Peyer's patch (tissue), 4 donors: ENCODE measurements at regions not wholly inside any gene's neighbourhood (a gene's known extent, or its start where the extent isn't known, plus 50 kb on each side); places are given as distances from the start of the nearest gene placed in this dataset.

Experiments used
- DNase-seq, 3 donors: peaks; one replicate each; pipeline ENCODE4 v3.0.0-alpha.2; 2017 to 2019
- H3K27ac ChIP-seq, 4 donors: fragments of 200-600 bp; sonication (generic); one replicate each; pipeline ENCODE4 v1.5.1; 2016 to 2019
- H3K27me3 ChIP-seq, 2 donors: fragments of 200-600 bp; sonication (generic); one replicate each; pipeline ENCODE4 v1.5.1; 2019
- H3K36me3 ChIP-seq, 3 donors: fragments of 200-600 bp; sonication (generic); one replicate each; pipeline ENCODE4 v1.5.1; 2016 to 2019
- H3K4me1 ChIP-seq, 4 donors: fragments of 200-600 bp; sonication (generic); one replicate each; pipeline ENCODE4 v1.5.1; 2016 to 2019
- H3K4me3 ChIP-seq, 4 donors: fragments of 200-600 bp; sonication (generic); 1 replicate in 3 of 4; 2 replicates in 1 of 4; pipeline ENCODE4 v1.5.1; 2016 to 2019; ENCODE audit warnings: mild to moderate bottlenecking in 1 of 4
- H3K9me3 ChIP-seq, 4 donors: fragments of 200-600 bp; sonication (generic); one replicate each; pipeline ENCODE4 v1.5.1; 2016 to 2019; ENCODE audit warnings: mild to moderate bottlenecking in 1 of 4
- CTCF ChIP-seq, 6 experiments: fragments of 450-650 bp in 4 of 6; fragments of 200-600 bp in 2 of 6; sonication (generic) in 1 of 6; IDR thresholded peaks; one replicate each; pipeline ENCODE4 v1.5.1; 2017 to 2019; ENCODE audit warnings: antibody characterized with exemption in 6 of 6, mild to moderate bottlenecking in 3 of 6, moderate library complexity in 1 of 6
- POLR2A ChIP-seq, 2 donors: fragments of 450-650 bp; IDR thresholded peaks; one replicate each; pipeline ENCODE4 v1.5.1; 2017; ENCODE audit warnings: antibody characterized with exemption in 2 of 2, mild to moderate bottlenecking in 2 of 2, moderate library complexity in 2 of 2

GRCh38 chr12:30874455-30875321 lies 51.9 kb upstream of the TSPAN11 start:
- H3K9me3 ChIP-seq, result no peaks in the 10 kb centered on the region
- no peak for DNase-seq
- TF ChIP-seq POLR2A (IDR thresholded peaks at IDR 0.05) (no peak), CTCF (IDR thresholded peaks at IDR 0.05) (no peak)
- no peaks in the 10 kb centered on the region for H3K36me3 ChIP-seq
- H3K4me1 ChIP-seq, result no peaks in the 10 kb centered on the region
- H3K4me3 ChIP-seq, result no peak overlapping the region
- H3K27ac ChIP-seq, result no peak overlapping the region
- no peaks in the 10 kb centered on the region for H3K27me3 ChIP-seq

- Histone ChIP-seq H3K9me3 (no peaks in the 10 kb centered on the region), H3K27ac (no peak overlapping the region), H3K27me3 (no peaks in the 10 kb centered on the region), H3K4me3 (no peak overlapping the region), H3K4me1 (no peaks in the 10 kb centered on the region), H3K36me3 (no peaks in the 10 kb centered on the region)
- DNase-seq, result no peak
- TF ChIP-seq POLR2A (IDR thresholded peaks at IDR 0.05), result no peak
- TF ChIP-seq CTCF (IDR thresholded peaks at IDR 0.05), result no peak
These were observed 55.9 kb upstream of the TSPAN11 start for GRCh38 chr12:30870491-30871265.

GRCh38 chr12:30867415-30867814 lies 59.1 kb upstream of the TSPAN11 start:
- Histone ChIP-seq H3K36me3 (no peaks in the 10 kb centered on the region), H3K9me3 (no peaks in the 10 kb centered on the region), H3K4me1 (no peaks in the 10 kb centered on the region), H3K27ac (no peak overlapping the region), H3K4me3 (no peak overlapping the region), H3K27me3 (no peaks in the 10 kb centered on the region)
- TF ChIP-seq CTCF (IDR thresholded peaks at IDR 0.05) (no peak), POLR2A (IDR thresholded peaks at IDR 0.05) (no peak)
- DNase-seq, result no peak

DNA sequence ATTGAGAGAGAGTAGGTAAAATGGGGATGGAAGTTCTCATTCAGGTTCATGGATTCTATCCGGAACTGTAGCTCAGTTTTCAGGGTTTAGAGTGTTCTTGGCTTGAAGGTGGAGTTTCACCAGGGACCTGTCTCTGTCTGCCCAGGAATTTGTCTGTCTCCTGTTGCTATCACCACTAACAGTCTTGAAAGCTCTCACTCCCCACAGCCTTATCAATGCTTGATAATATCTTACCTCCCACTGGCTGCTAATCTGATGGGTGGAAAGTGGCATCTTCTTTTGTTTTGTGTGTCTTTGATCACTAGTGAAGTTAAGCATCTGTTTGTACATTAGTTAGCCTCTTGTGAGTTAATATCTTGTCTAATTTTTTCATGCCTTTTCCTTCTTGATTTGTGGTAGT lies 60.3 kb upstream of the TSPAN11 start:
- Histone ChIP-seq H3K27ac (no peak overlapping the region), H3K36me3 (no peaks in the 10 kb centered on the region), H3K4me3 (no peak overlapping the region), H3K27me3 (no peaks in the 10 kb centered on the region), H3K9me3 (no peaks in the 10 kb centered on the region), H3K4me1 (no peaks in the 10 kb centered on the region)
- TF ChIP-seq CTCF (IDR thresholded peaks at IDR 0.05) (no peak), POLR2A (IDR thresholded peaks at IDR 0.05) (no peak)
- no peak for DNase-seq

GRCh38 chr12:30863839-30864238 lies 62.7 kb upstream of the TSPAN11 start:
- DNase-seq, result no peak
- H3K27me3 ChIP-seq, result no peaks in the 10 kb centered on the region
- no peak overlapping the region for H3K27ac ChIP-seq
- TF ChIP-seq CTCF (IDR thresholded peaks at IDR 0.05) (no peak), POLR2A (IDR thresholded peaks at IDR 0.05) (no peak)
- no peak overlapping the region for H3K4me3 ChIP-seq
- no peaks in the 10 kb centered on the region for H3K9me3 ChIP-seq
- H3K4me1 ChIP-seq, result no peaks in the 10 kb centered on the region
- no peaks in the 10 kb centered on the region for H3K36me3 ChIP-seq
